T-helper 1 cell treated with Interleukin-12 subunit alpha and Interleukin-12 subunit beta and Interleukin-4 antibody, amounts not matched to agents 30 ng/mL and 1 ng/mL, for 36 hours (primary cell): ENCODE measurements at regions not wholly inside any gene's neighbourhood (a gene's known extent, or its start where the extent isn't known, plus 50 kb on each side); places are given as distances from the start of the nearest gene placed in this dataset.

Experiments
- intact Hi-C: fragments of 100-400 bp; cut with micrococcal nuclease; formaldehyde crosslinking; loops from one replicate; pipeline ENCODE4 v1.15.1; 2024

DNA sequence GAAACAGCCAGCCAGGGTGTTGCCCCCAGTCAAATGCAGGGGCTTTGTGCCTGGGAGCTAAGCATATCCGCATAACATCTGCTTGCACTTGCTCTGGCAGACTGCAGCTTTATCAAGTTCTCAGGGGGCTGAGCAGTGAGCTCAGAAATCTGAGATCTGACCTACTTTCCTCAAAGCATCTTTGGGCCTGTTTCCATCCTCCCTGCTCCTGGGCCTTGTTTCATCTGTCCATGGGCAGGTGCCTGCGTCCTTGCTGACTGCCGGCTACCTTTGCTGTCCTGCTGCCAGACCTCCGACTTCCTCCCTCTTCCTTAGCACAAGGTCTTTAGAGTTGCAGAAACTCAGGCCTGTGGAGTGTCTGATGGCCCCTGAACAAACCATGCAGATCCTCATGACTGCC is 131.2 kb upstream of the B3GAT1 start:
- intact Hi-C loops = no loop called here

- intact Hi-C loops = no loop called here
Observed at GRCh38 chr11:134542401-134543165, 130.5 kb upstream of the B3GAT1 start.

DNA sequence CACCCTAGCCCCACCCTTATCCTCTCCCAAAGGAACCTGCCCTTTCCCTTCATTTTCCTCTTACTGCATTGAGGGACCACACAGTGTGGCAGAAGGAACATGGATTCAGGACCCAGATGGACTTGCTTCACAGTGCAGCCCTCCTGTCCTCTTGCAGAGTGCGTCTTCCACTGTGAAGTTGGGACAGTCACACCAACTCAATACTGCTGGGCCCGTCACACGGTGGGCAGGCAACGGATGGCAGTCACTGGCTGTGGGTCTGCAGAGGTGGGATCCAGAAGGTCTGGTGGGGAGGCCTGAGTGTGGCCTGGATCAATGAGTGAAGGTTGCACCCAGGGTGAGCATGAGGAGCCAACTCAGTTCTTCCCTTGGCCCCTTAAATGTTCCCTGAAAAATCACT is 129.9 kb upstream of the B3GAT1 start:
- intact Hi-C loops = no loop called here

DNA sequence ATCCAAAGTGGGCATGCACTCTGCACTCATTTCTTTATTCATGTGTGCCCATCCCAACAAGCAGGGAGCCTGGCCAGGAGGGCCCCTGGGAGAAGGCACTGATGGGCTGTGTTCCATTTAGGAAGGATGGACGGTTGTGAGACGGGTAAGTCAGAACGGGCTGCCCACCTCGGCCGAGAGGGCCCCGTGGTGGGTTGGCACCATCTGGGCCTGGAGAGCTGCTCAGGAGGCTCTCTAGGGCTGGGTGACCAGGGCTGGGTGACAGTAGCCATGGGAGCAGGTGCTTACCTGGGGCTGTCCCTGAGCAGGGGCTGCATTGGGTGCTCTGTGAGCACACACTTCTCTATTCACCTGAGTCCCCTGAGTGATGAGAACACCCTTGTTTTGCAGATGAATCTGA is 129.3 kb upstream of the B3GAT1 start:
- intact Hi-C loops = no loop called here

GRCh38 chr11:134539285-134539684 is 127.2 kb upstream of the B3GAT1 start:
- intact Hi-C loops = no loop called here

DNA sequence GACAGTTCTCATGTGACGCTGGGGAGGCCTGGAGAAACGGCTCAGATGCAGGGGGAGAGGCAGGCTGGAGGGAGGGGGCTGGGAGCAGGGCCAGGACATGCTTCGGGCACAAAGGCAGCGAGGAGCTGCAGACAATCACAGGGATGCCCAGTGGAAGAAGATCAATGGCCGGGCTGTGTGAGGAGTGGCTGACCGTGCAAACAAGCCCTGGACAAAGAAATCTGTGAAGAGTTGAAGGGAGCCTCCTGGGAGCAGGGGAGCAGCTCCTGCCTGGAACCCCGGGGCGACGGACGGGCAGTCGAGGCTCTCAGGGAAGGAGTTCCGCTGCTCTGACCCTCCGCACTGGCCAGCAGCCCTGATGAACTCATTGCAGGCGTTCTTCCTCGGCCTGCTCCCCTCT is 126.7 kb upstream of the B3GAT1 start:
- intact Hi-C loops = no loop called here

DNA sequence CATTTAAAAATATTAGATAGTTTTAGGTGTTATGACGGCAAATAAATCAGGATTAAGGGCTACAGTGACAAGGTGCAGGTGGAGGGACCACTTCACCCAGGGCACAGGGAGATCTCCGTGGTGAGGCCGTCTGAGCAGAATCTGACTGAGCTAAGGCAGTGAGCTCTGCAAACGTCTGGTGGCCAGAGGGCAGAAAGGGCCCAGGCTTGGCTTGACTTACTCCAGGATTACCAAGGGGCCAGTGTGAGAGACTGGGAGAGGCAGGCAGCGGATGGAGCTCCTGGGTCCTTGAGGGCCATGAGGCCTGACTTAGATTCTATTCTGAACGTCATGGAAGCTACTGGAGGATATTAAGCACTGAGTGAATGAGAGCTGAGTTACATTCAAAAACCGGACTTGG is 125.9 kb upstream of the B3GAT1 start:
- intact Hi-C loops = no loop called here

GRCh38 chr11:134537296-134537695 is 125.3 kb upstream of the B3GAT1 start:
- intact Hi-C loops = no loop called here

DNA sequence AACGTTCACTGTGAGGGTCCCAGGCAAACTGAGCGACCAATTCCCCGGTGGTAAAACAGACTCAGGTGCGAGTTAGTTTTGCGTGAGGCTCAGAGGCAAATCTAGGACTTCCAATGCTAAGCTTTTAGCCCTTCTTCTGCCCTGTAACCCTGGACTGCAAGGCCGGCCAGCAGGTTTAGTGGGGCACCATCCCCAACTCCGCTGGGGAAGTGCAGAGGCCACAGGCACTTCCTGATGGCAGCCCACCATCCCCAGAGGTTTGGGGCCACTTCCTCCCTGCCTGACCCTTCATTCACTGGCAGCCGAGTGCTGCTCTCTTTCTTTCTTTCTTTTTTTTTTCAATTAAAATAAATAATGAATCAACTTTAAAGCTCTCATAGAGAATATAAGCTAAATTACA is 124.6 kb upstream of the B3GAT1 start:
- intact Hi-C loops = no loop called here

DNA sequence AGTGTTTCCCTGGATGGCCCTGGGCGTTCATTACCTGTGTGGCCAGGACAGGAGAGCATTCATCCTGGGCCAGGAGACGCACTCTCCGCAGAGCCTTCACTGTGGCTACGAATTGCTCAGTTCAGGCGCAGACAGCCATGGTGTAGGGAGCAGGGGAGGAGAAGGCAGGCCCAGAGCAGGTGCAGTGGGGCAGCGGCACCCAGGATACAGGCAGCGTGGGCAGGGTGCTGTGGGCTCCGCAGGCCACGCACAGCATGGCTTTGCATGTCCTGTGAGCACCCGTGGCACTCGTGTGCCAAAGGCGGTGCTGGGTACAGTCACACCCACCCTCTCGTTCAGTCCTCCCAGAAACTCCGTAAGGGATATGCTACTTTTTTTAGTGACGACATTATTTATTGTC is 124.2 kb upstream of the B3GAT1 start:
- intact Hi-C loops = no loop called here

- intact Hi-C loops = no loop called here
Observed at GRCh38 chr11:134535029-134536025, 123.3 kb upstream of the B3GAT1 start.

GRCh38 chr11:134533511-134533910 is 121.5 kb upstream of the B3GAT1 start:
- intact Hi-C loops = no loop called here

DNA sequence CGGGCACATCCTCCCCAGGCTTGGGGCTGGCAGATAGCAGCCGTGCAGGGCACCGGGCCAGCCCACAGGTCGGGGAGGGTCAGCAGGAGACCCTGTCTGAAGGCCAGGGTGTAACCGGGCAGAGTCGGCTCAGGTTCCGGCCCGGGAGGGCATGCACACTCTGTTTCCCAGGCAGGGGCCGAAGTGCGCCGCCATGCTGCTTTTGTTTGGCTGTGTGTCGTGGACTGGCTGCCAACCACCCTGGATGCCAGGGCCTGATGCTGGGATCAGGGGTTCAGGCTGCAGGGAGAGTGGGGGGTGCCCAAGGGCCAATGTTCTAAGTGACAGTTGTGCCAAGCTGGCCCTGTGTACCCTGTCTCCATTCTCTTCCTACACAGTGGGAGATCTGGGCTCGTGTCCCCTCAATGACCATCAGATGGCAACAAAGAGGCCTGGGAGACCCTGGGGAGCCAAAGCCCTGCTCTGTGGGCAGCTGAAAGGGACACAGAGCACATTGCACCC is 120.9 kb upstream of the B3GAT1 start:
- intact Hi-C loops = no loop called here

- intact Hi-C loops = no loop called here
Observed at GRCh38 chr11:134532131-134532920, 120.3 kb upstream of the B3GAT1 start.

- intact Hi-C loops = no loop called here
Observed at GRCh38 chr11:134531327-134532130, 119.5 kb upstream of the B3GAT1 start.

DNA sequence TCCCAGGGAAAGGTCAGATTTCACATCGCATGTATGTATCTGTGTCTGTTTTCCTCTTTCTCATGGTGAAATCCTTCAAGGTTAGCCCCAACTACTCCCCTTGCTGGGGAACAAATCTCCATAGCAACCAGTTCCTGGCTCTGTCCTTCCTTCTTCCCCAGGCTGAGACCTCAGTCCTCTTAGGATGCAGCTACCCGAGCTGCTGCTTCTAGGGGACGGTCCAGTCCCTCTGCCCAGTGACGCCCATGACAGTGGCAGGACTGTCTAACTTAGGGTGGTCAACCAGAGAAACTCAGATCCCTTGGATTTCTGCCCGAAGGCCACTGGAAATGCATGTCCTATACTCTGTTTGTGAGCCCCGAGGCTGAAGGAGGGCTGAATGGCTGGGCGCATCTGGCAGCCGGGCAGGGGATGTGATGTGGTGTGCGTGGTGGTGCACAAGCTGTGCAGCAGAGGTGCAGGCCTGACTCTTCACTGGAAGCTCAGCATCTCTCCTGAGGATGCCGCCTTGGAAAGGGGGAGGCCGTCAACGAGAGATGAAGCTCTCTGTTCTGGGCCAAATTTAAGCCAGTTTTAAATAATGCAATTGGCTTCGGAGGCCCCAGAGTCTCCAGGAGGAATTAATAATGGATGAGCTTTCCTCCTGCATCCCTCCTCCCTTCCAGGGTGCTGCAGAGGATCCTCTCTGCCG is 118.7 kb upstream of the B3GAT1 start:
- intact Hi-C loops = no loop called here

DNA sequence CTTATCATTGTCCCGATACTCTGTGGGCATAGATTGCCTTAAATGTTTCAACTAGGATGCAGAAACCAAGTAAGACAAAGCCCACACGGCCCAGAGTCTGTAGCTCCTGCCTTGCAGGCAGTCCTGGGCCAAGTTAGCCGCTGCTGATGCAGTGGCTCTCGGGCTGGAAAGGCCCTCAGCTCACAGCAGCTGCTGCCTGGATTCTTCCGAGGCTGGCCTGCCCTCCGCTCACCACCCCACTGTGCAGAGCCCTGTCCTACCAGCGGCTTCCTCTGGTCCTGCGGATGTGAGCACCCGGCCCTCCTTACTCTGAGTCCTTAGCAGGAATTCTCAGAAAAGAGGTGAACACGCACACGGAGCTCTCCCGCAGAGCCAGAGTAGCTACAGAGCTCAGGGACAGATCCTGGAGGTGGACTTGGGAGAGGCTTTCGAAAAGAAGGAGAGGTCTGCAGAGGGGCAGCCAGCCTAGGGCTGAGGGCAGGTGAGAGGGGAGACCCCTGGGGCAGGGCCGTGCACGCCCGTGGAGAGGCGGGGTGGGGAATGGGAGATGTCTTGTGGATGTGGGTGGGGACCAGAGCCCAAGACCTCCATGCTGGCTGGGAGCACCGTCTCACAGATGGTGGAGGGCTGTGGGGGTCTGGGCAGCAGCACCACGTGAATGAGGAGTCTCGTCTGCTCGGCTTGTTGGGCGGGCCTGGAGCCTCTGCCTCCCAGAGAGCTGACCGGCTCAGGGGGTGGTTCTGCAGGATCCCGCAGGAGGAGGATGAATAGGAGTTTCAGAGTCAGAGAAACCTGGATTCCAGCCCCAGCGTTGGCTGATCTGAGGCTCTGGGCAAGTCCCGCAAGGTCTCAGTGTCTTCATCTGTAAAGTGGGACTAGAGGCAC is 117.4 kb upstream of the B3GAT1 start:
- intact Hi-C loops = no loop called here

GRCh38 chr11:134528453-134528852 is 116.4 kb upstream of the B3GAT1 start:
- intact Hi-C loops = no loop called here
